ENCODE measurements at regions not wholly inside any gene's neighbourhood (a gene's known extent, or its start where the extent isn't known, plus 50 kb on each side); places are given as distances from the start of the nearest gene placed in this dataset.
"Not testable (repeated sequence)": the region's sequence is repeated elsewhere in the genome, so short reads cannot be mapped to it uniquely, and the experiment has no call there.

DNA sequence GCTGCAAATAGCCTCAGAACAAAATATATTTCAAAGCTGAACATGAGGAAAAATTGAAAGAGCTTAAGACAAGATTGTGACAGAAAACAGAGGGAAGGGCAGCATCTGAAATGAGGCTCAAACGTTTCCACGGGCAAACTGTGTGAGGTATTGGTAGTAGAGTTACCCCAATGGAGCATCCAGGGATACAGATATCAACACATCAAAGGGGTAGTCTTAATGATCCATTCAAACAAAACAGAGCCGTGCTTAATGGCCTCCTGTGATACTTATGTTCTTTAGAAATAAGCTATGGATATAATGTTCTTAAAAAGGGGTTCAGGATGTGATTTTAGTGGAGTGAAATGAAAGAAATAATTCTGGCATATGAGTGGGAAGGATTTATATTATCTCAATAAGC, 430.3 kb upstream of the PDZRN3 start:
- no peak for DNase-seq (ENCODE audit: low read depth)

DNA sequence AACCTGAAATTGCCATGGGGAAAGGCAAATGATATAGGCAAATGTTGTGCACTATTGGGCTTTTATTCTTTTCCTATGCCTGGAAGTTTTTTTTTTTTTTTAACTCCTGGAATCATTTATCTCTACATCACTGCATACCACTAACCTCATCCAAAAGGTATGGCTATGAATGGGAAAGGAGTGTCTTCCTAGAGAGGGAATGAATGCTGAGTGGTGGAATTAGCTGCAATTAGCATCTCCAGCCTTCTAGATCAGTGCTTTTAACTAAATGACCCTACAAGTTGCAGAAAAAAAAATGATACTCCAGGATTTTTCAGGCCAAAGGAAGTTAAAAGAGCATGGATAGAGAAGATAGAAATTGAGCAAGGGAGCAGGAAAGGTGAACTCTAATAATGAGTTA, 429.8 kb upstream of the PDZRN3 start:
- DNase-seq (ENCODE audit: low read depth), result no peak

DNA sequence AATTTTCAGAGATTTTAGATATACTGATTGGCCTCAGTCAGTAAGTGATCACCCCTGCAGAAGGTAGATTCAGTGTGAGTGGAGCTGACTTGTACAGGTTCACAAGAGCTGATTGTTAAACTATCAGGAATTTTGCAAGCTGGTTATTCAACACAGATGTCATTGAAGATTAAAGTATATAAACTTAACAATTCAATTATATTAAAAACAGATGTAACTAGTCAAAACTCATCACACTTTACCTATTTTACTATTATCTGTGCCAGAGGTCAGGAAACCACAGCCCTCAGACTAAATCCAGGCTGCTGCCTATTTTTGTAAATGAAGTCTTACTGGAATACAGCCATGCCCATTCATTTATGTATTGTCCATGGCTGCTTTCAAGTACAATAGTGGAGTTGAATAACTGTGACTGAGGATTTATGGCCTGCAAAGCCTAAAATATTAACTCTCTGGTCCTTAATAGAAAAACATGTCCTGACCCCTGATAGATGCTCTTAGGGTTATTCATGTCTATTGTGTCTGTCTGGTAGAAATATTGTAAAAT, 429.3 kb upstream of the PDZRN3 start:
- no peak for DNase-seq (ENCODE audit: low read depth)

GRCh38 chr3:74049444-74049843, 424.7 kb upstream of the PDZRN3 start:
- DNase-seq (ENCODE audit: low read depth), result no peak

GRCh38 chr3:74048699-74049098, 424.0 kb upstream of the PDZRN3 start:
- DNase-seq (ENCODE audit: low read depth), result no peak

GRCh38 chr3:74045000-74045399, 420.3 kb upstream of the PDZRN3 start:
- DNase-seq (ENCODE audit: low read depth), result no peak

- DNase-seq (ENCODE audit: low read depth), result no peak
Observed at GRCh38 chr3:74041068-74041675, 416.4 kb upstream of the PDZRN3 start.

DNA sequence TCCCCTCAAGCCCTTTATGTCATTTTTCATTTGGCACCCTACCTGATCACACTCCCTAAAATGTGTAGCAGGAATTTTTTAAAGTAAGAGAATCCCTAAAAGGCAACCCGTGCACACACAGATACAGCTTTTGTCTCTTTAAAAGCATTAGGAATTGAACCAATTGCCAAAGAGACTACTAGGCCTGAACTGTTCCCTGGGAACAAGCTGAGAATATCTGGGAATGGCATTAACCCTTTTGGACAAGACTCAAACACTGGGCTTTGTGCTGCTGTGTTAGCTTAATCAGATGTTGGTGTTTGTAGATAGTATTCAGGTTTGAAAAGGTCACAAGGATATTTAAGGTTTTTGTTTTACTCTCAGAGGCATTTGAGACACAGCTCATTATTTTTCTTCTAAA, 414.4 kb upstream of the PDZRN3 start:
- no peak for DNase-seq (ENCODE audit: low read depth)

GRCh38 chr3:74036568-74036967, 411.8 kb upstream of the PDZRN3 start:
- no peak for DNase-seq (ENCODE audit: low read depth)

DNA sequence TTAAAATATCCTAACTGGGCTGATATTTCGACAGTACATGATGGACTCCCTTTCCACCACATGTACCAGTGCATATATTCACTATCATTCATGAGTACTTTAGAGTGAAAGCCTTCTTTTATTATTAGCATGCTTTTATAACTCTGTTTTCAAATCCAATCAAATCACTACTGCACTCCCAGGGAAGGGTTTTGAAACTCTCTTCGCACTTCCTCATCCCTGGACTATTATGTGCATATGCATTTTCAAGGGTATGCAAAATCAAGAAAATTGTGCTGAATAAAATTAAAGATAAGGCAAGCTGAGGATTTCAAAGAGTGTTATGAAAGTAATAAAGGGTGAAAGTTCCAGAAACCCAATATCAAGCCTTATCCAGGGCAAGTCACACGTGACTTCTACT, 411.4 kb upstream of the PDZRN3 start:
- no peak for DNase-seq (ENCODE audit: low read depth)

GRCh38 chr3:74033806-74034205, 409.1 kb upstream of the PDZRN3 start:
- no peak for DNase-seq (ENCODE audit: low read depth)

DNA sequence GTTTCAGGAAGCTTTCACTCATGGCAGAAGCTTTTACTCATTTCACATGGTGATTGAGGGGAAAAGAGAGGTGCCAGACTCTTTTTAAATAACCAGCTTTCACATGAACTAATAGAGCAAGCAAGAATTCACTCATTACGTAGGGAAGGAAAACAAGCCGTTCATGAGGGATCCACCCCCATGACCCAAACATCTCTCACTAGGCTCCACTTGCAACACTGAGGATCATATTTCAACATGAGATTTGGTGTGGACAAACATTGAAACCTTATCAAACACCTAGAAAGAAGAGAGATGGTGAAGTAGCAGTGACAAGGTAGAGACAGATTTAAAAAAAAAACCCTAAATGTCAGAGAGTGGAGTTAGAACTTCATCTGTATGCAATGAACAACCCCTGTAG, 408.6 kb upstream of the PDZRN3 start:
- no peak for DNase-seq (ENCODE audit: low read depth)

- no peak for DNase-seq (ENCODE audit: low read depth)
Observed at GRCh38 chr3:74027121-74027520, 402.4 kb upstream of the PDZRN3 start.

DNA sequence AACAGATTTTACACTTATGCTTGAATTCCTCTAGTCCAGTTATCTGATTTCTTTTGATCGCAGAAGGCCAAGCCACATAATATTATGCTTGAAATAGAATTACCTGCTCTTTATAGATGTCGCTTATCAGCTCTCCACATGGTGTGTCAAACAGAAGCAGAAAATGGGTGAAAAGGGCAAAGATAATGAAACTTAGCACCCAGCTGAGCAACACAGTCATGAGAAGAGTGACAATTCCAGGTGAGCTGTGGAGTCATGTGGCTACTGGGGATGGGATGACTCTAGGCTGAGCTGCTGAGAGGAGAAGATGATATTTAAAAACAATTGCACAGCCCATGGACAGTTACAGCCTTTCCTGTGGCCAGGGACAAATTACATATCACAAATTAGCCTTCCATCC, 398.7 kb upstream of the PDZRN3 start:
- no peak for DNase-seq (ENCODE audit: low read depth)

DNA sequence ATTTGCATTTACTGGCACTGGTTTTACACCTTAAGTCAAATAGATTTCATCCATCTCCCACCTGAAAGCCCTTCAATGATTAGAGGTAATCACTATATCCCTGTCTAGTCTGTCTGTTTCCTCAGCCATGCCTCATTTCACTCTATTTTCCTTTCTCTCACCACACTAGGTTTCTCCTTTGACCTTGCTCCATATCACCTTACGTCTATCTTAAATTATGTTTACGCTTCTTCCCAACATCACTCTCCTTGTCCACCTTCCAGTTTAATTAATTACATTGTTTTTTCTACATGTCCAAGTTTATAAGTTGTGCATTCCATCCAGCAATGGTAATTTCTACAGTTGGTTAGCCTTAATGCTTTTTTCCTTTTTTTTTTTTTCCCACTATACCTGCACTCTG, 396.7 kb upstream of the PDZRN3 start:
- DNase-seq (ENCODE audit: low read depth), result no peak

DNA sequence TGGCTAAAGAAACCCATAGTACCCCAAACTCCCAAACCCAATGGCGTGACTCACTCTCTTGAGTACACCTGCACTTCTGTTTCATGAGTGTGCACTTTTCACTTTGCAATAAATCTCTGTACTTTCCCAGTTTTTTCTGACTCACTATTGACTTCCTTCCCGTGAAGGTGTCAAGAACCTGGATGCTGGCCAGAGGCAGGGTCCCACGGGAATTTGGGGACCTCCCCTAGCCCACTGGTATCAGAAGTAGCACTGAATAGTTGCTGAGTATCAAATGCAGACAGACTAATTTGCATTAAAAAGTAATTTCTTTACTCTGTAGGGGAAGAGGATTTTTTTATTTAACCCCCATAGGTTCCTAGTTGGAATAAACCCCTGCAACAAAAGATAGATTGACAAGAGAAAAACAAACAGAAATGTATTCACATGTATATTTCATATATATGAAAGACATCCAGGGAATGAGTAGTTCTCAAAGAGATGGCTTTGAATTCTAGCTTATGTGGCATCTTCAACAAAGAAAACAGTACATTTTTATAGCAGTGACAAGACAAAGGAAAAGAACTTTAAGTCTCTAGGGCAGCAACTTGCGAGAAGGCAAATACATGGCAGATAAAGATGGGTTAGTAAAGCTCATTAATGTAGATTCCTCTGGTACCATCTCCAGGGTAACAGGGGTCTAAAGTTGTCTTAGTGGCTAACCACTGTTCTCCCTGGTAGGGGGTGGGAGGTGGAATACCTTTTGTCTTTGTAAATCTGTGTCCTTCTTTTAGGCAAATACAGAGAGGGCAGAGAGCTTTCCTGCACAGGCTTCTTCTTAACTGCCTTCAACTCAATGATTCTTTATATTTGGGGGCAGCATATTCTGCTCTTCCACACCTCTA, 385.5 kb upstream of the PDZRN3 start:
- no peak for DNase-seq (ENCODE audit: low read depth)

DNA sequence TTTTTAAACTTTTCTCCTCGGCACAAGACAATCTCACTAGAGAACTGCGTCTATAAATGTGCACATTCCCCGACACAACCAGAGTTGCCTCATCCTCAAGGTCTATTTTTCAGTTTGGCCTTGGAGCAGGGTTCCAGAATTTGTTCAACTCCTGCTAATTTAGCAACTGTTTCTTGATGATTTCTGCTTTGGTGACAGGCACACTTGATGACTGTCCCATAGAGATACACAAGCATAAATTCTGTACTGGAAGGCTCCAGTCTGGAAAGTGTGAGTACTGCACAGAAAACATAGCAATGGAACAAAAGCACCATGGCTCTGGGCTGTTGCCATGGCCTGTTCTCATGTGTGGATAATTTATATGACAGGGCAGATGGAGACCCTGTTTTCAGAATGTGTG, 379.6 kb upstream of the PDZRN3 start:
- no peak for DNase-seq (ENCODE audit: low read depth)

DNA sequence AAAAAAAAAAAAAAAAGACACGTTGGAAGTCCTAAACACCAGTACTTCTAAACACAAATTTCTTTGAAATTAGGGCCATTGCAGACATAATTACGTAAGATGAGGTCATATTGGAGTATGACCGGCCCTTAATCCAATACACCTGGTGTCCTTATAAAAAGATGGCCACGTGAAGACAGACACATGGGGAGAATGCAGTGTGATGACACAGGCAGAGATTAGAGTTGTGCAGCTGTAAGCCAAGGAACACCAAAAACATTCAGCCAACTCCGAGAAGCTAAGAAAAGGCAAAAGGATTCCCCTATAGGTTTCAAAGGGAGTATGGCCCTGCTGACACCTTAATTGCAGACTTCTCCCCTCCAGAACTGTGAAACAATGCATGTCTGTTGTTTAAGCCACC, 379.0 kb upstream of the PDZRN3 start:
- no peak for DNase-seq (ENCODE audit: low read depth)

DNA sequence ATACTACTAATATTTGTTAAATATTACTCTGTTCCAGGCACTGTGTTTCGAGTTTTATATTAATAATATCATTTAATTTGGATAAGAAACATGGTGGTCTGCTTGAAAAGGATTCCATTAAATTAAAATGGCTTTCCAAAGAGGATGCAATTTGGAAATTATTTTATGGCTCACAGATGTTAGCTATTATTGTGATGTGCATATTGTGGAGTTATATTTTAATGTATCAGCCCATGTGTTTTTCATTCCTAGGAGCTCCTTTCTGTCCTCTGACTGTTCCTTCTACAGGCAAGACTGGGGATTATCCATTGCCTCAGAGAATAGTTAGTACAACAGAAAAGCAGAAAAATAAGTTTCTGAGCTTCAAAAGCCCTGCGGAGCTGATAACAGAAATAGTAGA, 376.7 kb upstream of the PDZRN3 start:
- no peak for DNase-seq (ENCODE audit: low read depth)

DNA sequence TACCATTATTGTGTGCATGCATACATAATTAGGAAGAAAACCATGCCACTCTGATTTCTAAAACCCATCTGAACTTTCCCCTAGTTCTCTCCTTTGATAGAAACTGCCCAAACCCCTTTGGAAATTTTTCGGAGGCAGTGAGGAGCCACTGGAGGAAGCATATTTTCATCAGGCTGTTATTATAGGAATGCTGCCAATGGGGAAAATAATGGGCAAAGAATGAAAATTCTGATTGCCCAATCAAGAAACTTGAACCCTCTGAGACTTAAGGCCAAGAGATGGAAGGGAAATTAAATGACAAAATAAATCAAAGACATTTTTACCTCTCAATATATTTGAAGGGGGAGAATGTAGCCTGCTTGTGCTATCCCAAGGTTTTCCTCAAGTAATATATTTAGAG, 376.0 kb upstream of the PDZRN3 start:
- no peak for DNase-seq (ENCODE audit: low read depth)

DNA sequence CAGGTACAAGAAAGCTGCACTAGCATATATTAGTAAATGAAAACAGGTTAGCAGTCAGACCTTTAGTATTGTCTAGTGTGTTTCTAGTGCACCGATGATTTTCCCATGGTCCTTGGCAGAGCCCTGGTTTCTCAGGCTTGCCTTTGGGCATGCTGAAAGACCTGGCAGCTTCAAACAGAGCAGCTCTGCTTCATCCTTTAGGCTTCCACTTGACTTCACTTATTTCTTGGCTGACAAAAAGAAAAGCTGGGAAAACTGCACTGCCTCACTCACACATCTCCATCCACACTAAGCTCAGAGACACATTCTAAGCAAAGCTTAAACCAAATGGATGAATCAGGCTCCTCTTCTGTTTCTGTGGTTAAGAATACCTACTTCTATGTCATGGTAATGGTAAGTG, 374.8 kb upstream of the PDZRN3 start:
- DNase-seq (ENCODE audit: low read depth), result no peak

- not testable (repeated sequence) for DNase-seq (ENCODE audit: low read depth)
Observed at GRCh38 chr3:73990691-73991090, 365.9 kb upstream of the PDZRN3 start.

GRCh38 chr3:73966733-73967132, 342.0 kb upstream of the PDZRN3 start:
- DNase-seq (ENCODE audit: low read depth), result no peak

Data from LHCN-M2 (cell line).